Activated T-cell treated with anti-CD3 and anti-CD28 coated beads, Interleukin-2, amount 50 U/mL, for 4 hours (primary cell): ENCODE measurements at regions not wholly inside any gene's neighbourhood (a gene's known extent, or its start where the extent isn't known, plus 50 kb on each side); places are given as distances from the start of the nearest gene placed in this dataset.
A peak's percentile ranks its signal among the peaks of the same experiment; 100 is the strongest.
"Not testable (repeated sequence)": the region's sequence is repeated elsewhere in the genome, so short reads cannot be mapped to it uniquely, and the experiment has no call there.

Experiments
- ATAC-seq, 2 donors: fragments of 200-7000 bp; cut with Tn5 transposase; one replicate each; pipeline ENCODE4 v1.10.0; 2021
- DNase-seq: peaks from one replicate; pipeline ENCODE4 v3.0.0-alpha.2; 2020
- H3K27me3 Mint-ChIP-seq: one replicate; pipeline ENCODE4 v1.8.0; 2021; ENCODE audit warnings: low read depth, mixed read lengths
- H3K36me3 Mint-ChIP-seq: one replicate; pipeline ENCODE4 v1.8.0; 2022; ENCODE audit warnings: mixed read lengths; ENCODE audit not compliant: insufficient read depth
- H3K4me1 Mint-ChIP-seq: one replicate; pipeline ENCODE4 v1.8.0; 2021; ENCODE audit warnings: low read depth, mixed read lengths
- H3K4me3 Mint-ChIP-seq: one replicate; pipeline ENCODE4 v1.8.0; 2021; ENCODE audit warnings: mild to moderate bottlenecking, moderate library complexity, mixed read lengths
- H3K9me3 Mint-ChIP-seq: one replicate; pipeline ENCODE4 v1.8.0; 2021; ENCODE audit warnings: mixed read lengths

GRCh38 chr6:11854408-11855165 is 76.0 kb upstream of the ADTRP start:
- H3K36me3 Mint-ChIP-seq: no peaks in the 10 kb centered on the region
- ATAC-seq (peak; percentile 66 to 69), DNase-seq (no peak)
- H3K27me3 Mint-ChIP-seq: no peaks in the 10 kb centered on the region
- H3K9me3 Mint-ChIP-seq: peaks cover 5% of the 10 kb centered on the region
- H3K4me3 Mint-ChIP-seq: no peak overlapping the region
- peaks cover 1% of the 10 kb centered on the region for H3K4me1 Mint-ChIP-seq

- ATAC-seq: no peak
- H3K9me3 Mint-ChIP-seq: peaks cover 5% of the 10 kb centered on the region
- H3K27me3 Mint-ChIP-seq: no peaks in the 10 kb centered on the region
- H3K36me3 Mint-ChIP-seq: no peaks in the 10 kb centered on the region
- peaks cover 1% of the 10 kb centered on the region for H3K4me1 Mint-ChIP-seq
- no peak for DNase-seq
- no peak overlapping the region for H3K4me3 Mint-ChIP-seq
Observed at GRCh38 chr6:11853678-11854407, 75.2 kb upstream of the ADTRP start.

- H3K4me3 Mint-ChIP-seq: peak overlapping the region; percentile 17
- H3K4me1 Mint-ChIP-seq: peaks cover 1% of the 10 kb centered on the region
- peaks cover 5% of the 10 kb centered on the region for H3K9me3 Mint-ChIP-seq
- DNase-seq: no peak
- H3K27me3 Mint-ChIP-seq: no peaks in the 10 kb centered on the region
- no peaks in the 10 kb centered on the region for H3K36me3 Mint-ChIP-seq
- ATAC-seq: no peak
Observed at GRCh38 chr6:11852061-11852651, 73.6 kb upstream of the ADTRP start.

- Mint-ChIP-seq H3K4me1 (peaks cover 1% of the 10 kb centered on the region), H3K9me3 (peaks cover 5% of the 10 kb centered on the region), H3K27me3 (no peaks in the 10 kb centered on the region), H3K4me3 (no peak overlapping the region), H3K36me3 (no peaks in the 10 kb centered on the region)
- DNase-seq (no peak), ATAC-seq (no peak)
Observed at GRCh38 chr6:11851387-11851786, 72.8 kb upstream of the ADTRP start.

- no peak overlapping the region for H3K4me3 Mint-ChIP-seq
- H3K4me1 Mint-ChIP-seq: peaks cover 1% of the 10 kb centered on the region
- no peak for ATAC-seq
- H3K36me3 Mint-ChIP-seq: no peaks in the 10 kb centered on the region
- no peaks in the 10 kb centered on the region for H3K9me3 Mint-ChIP-seq
- no peak for DNase-seq
- H3K27me3 Mint-ChIP-seq: no peaks in the 10 kb centered on the region
Observed at GRCh38 chr6:11848852-11849731, 70.5 kb upstream of the ADTRP start.

- no peak overlapping the region for H3K4me3 Mint-ChIP-seq
- H3K27me3 Mint-ChIP-seq: no peaks in the 10 kb centered on the region
- ATAC-seq (no peak), DNase-seq (no peak)
- H3K9me3 Mint-ChIP-seq: no peaks in the 10 kb centered on the region
- H3K4me1 Mint-ChIP-seq: peaks cover 1% of the 10 kb centered on the region
- no peaks in the 10 kb centered on the region for H3K36me3 Mint-ChIP-seq
Observed at GRCh38 chr6:11848346-11848651, 69.7 kb upstream of the ADTRP start.

- Mint-ChIP-seq H3K4me3 (no peak overlapping the region), H3K4me1 (peaks cover 1% of the 10 kb centered on the region), H3K9me3 (no peaks in the 10 kb centered on the region), H3K27me3 (peaks cover 3% of the 10 kb centered on the region), H3K36me3 (no peaks in the 10 kb centered on the region)
- DNase-seq (no peak), ATAC-seq (no peak)
Observed at GRCh38 chr6:11847515-11848345, 69.1 kb upstream of the ADTRP start.

GRCh38 chr6:11847068-11847467 is 68.5 kb upstream of the ADTRP start:
- H3K36me3 Mint-ChIP-seq, H3K4me3 Mint-ChIP-seq, H3K9me3 Mint-ChIP-seq, DNase-seq, ATAC-seq, H3K4me1 Mint-ChIP-seq, H3K27me3 Mint-ChIP-seq: not testable (repeated sequence)

- Mint-ChIP-seq H3K4me3 (no peak overlapping the region), H3K36me3 (no peaks in the 10 kb centered on the region), H3K9me3 (no peaks in the 10 kb centered on the region), H3K4me1 (no peaks in the 10 kb centered on the region), H3K27me3 (peaks cover 3% of the 10 kb centered on the region)
- DNase-seq (no peak), ATAC-seq (no peak)
Observed at GRCh38 chr6:11845664-11846577, 67.3 kb upstream of the ADTRP start.

GRCh38 chr6:11842795-11843194 is 64.2 kb upstream of the ADTRP start:
- peaks cover 18% of the 10 kb centered on the region for H3K9me3 Mint-ChIP-seq
- H3K4me3 Mint-ChIP-seq, DNase-seq, H3K4me1 Mint-ChIP-seq, ATAC-seq, H3K27me3 Mint-ChIP-seq, H3K36me3 Mint-ChIP-seq: not testable (repeated sequence)

- ATAC-seq (no peak), DNase-seq (no peak)
- Mint-ChIP-seq H3K4me1 (peaks cover 1% of the 10 kb centered on the region), H3K27me3 (peaks cover 7% of the 10 kb centered on the region), H3K9me3 (peaks cover 16% of the 10 kb centered on the region), H3K36me3 (no peaks in the 10 kb centered on the region), H3K4me3 (no peak overlapping the region)
Observed at GRCh38 chr6:11835065-11835464, 56.5 kb upstream of the ADTRP start.

- H3K36me3 Mint-ChIP-seq: no peaks in the 10 kb centered on the region
- peaks cover 1% of the 10 kb centered on the region for H3K4me1 Mint-ChIP-seq
- H3K4me3 Mint-ChIP-seq: no peak overlapping the region
- peaks cover 6% of the 10 kb centered on the region for H3K9me3 Mint-ChIP-seq
- peaks cover 5% of the 10 kb centered on the region for H3K27me3 Mint-ChIP-seq
- no peak for ATAC-seq
- no peak for DNase-seq
Observed at GRCh38 chr6:11833626-11834592, 55.3 kb upstream of the ADTRP start.
